WERI-Rb-1 (cell line): ENCODE measurements at regions not wholly inside any gene's neighbourhood (a gene's known extent, or its start where the extent isn't known, plus 50 kb on each side); places are given as distances from the start of the nearest gene placed in this dataset.

ENCODE experiments used
- DNase-seq: peaks from one replicate; pipeline ENCODE4 v3.0.0-alpha.2; 2020
- H3K27ac ChIP-seq: fragments of 250-450 bp; sonication (Bioruptor Pico); 2 replicates; pipeline ENCODE4 v1.5.1; 2020; ENCODE audit warnings: mild to moderate bottlenecking, moderate library complexity
- H3K27me3 ChIP-seq: fragments of 250-450 bp; sonication (Bioruptor Pico); 2 replicates; pipeline ENCODE4 v1.5.1; 2021; ENCODE audit warnings: mild to moderate bottlenecking, low read depth, moderate library complexity; ENCODE audit not compliant: insufficient read depth, severe bottlenecking
- H3K36me3 ChIP-seq: fragments of 250-450 bp; sonication (Bioruptor Pico); 2 replicates; pipeline ENCODE4 v1.5.1; 2020; ENCODE audit warnings: mild to moderate bottlenecking, moderate library complexity
- H3K4me3 ChIP-seq: 2 replicates; pipeline ENCODE4 v1.5.1; 2011; ENCODE audit warnings: low read depth, mild to moderate bottlenecking, control low read depth, low read length
- H3K9me3 ChIP-seq: fragments of 250-450 bp; sonication (Bioruptor Pico); 2 replicates; pipeline ENCODE4 v1.5.1; 2021; ENCODE audit warnings: mild to moderate bottlenecking, moderate library complexity; ENCODE audit not compliant: severe bottlenecking
- CTCF ChIP-seq: IDR thresholded peaks from 2 replicates; pipeline ENCODE4 v1.5.1; 2011; ENCODE audit warnings: low read depth, mild to moderate bottlenecking, control low read depth, inconsistent platforms, low read length

DNA sequence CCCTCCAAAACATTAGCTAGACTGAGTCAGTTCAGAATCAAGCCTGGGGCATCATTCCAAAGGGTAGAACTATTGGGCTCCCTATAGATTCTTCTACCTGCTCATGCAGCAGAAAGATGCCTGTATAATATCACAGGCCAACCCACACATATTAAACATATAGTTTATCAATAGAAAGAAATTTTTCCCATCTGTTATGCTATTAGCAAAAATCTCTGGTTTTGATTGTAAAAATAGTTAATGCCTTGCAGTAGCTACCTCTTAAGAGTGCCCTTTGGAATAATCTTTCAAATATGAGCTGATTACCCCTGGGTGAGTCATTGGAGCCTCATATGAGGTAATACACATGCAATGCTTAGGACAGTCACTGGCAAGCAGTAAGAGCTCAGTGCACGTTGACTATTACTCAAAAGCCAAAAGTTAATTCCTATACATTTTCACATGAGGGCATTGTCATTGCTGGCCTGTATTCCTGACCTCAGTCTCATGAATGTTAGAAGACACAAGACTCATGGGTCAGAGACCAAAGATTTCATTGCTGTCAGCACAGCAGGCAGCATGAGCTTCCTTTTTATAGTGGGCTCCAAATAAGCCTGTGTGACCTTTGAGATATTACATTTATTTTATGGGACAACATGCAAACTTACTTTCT lies 180.0 kb downstream of the FGFR2 start:
- Histone ChIP-seq H3K36me3 (no peaks in the 10 kb centered on the region), H3K4me3 (no peak overlapping the region), H3K27ac (no peak overlapping the region), H3K9me3 (no peaks in the 10 kb centered on the region), H3K27me3 (no peaks in the 10 kb centered on the region)
- DNase-seq: no peak
- no peak for TF ChIP-seq CTCF

DNA sequence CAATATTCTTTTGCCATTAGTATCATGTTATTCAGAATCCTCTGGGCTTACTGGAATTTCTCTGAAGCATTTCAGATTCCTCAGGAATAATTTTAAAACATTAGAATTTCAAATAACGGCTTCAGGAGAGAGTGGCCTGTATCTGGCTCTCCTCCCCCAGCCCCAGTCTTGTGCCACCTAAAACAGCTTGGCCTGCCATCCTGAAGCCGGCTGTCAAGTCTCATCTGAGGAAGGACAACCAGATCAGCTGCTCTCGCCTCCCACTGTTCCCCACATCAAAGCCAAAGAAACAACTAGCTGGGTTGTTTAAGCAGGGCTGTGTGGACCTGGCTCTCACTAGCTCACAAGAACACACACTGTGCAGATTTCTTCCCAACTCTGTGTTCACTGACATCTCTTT lies 178.2 kb downstream of the FGFR2 start:
- Histone ChIP-seq H3K4me3 (no peak overlapping the region), H3K9me3 (no peaks in the 10 kb centered on the region), H3K36me3 (no peaks in the 10 kb centered on the region), H3K27me3 (no peaks in the 10 kb centered on the region), H3K27ac (no peak overlapping the region)
- DNase-seq: no peak
- TF ChIP-seq CTCF: no peak

DNA sequence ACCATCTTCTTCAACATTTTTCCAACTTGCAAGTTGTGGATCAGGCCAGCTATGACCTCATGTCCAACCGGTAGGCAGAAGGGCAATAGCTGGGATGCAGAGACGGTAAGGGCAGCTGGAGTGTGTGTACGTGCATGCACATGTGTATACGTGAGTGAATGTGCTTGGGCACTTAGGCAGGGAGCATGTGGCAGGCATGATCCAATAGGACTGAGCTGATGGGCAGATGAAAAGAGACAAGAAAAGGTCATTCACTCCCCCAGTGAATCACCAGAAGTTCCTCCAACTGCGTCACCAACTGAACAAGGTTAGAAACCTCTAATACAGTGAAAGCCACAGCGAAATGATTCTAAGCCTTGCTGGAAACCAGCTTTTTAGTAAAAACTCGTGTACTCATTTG lies 176.1 kb downstream of the FGFR2 start:
- H3K36me3 ChIP-seq: no peaks in the 10 kb centered on the region
- H3K27me3 ChIP-seq: no peaks in the 10 kb centered on the region
- no peak overlapping the region for H3K4me3 ChIP-seq
- DNase-seq: no peak
- no peak for TF ChIP-seq CTCF
- no peak overlapping the region for H3K27ac ChIP-seq
- no peaks in the 10 kb centered on the region for H3K9me3 ChIP-seq

GRCh38 chr10:121425623-121426022 lies 172.6 kb downstream of the FGFR2 start:
- no peak for TF ChIP-seq CTCF
- Histone ChIP-seq H3K27ac (no peak overlapping the region), H3K9me3 (no peaks in the 10 kb centered on the region), H3K36me3 (no peaks in the 10 kb centered on the region), H3K27me3 (no peaks in the 10 kb centered on the region), H3K4me3 (no peak overlapping the region)
- DNase-seq: no peak

DNA sequence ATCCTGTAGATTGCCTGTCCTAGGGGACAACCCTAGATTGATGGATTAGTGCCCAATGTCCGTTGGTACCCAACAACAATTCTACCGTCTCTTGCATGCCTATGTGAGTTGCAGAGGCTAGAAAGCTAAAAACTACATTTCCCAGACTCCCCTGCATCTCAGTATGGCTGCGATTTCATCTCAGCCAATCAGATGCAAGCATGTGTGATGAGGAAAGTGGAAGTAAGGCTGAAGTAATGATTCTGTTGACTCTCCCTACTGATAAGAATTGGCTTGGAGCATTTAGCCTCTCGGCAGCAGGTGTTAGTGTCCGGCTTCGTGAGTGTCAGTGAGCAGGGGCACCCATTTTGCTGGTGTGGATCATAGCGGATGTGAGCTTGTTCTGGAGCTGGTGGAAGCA lies 171.9 kb downstream of the FGFR2 start:
- no peaks in the 10 kb centered on the region for H3K9me3 ChIP-seq
- DNase-seq: no peak
- no peaks in the 10 kb centered on the region for H3K36me3 ChIP-seq
- H3K27ac ChIP-seq: no peak overlapping the region
- TF ChIP-seq CTCF: no peak
- H3K27me3 ChIP-seq: no peaks in the 10 kb centered on the region
- no peak overlapping the region for H3K4me3 ChIP-seq
